CD4-positive, alpha-beta T cell treated with Interferon gamma for 1 hour (primary cell): ENCODE measurements at regions not wholly inside any gene's neighbourhood (a gene's known extent, or its start where the extent isn't known, plus 50 kb on each side); places are given as distances from the start of the nearest gene placed in this dataset.
A peak's percentile ranks its signal among the peaks of the same experiment; 100 is the strongest.

Source experiments
- DNase-seq: peaks from one replicate; pipeline ENCODE4 v3.0.0-alpha.2; 2020

DNA sequence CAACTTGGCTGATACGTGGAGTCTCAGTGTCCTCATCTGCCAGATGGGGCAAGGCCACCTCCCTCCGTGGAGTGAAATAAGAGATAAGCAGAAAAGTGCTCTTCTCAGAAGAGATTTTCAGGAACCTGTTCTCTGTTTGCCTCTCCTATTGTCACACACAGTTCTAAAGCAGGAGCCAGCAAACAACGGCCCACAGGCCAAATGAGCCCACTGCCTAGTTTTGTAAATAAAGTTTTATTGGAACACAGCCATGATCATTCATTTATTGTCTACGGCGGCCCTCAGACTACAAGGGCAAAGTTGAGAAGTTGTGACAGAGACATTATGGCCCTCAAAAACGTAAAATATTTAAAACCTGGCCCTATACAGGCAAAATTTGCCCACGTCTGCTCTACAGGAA lies 256.8 kb upstream of the IGF1R start:
- DNase-seq, result no peak

DNA sequence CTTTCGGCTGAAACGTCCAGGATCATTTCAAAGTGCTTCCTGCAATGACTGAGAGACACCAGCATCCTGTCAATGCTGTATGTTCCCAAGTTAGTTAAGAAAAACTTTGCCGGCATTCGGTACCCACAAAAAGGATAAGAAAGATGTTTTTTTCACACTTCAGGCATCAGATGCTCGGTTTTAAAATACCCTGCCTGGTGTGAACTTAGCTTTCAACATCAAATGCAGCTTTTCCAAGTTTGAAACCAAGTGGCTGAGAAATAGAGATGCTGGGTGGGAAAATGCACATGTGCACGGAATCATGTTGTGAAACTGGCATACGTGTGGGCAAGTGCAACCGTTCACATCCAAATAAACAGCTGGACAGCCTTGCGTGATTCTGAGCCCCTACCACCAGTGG lies 254.9 kb upstream of the IGF1R start:
- DNase-seq, result no peak

DNA sequence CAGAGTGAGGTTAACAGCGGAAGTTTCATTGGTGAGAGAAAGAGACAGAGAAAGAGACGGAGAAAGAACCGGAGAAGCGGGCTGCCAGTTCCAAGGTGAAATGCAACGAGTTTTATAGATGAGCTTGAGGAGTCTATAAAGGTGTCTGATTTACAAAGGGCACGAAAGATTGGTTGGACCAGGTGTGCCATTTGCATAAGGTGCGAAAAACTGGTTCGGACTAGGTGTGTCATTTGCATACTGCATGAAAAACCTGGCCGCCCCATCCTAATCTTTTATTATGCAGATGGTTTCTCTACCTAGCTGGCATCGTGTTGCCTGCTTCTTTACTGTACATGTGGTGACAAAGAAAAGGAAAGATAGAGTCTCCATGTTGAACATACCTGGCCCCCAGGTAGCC lies 253.8 kb upstream of the IGF1R start:
- DNase-seq, result no peak

DNA sequence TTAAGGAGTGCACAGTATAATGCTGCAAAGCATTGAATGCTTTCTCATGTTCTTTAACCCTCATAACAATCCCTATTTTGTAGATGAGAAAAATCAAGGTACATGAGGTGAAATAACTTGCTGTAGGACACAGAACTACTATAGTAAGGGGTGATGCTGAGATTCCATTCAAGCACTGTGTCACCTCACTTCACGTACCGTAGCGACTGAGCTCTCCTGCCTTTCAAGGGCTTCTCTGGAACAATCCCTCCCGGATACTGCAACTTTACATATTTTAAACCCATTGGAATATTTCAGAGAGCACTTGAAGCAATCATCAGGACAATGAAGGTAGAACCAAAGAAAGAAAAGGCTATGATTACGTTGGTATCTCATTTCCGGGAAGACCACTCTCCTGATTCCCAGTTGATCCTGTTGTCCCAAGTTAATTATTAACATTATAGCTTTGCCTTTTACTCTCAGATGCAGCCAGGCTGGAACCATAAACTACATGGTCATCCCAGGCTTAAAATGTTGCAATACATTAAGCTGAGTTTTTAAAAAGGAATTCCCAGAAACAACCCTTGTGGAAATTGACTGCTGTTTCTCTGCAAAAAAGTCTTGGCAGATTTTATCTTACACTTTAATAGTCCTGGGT lies 252.2 kb upstream of the IGF1R start:
- DNase-seq, result no peak

DNA sequence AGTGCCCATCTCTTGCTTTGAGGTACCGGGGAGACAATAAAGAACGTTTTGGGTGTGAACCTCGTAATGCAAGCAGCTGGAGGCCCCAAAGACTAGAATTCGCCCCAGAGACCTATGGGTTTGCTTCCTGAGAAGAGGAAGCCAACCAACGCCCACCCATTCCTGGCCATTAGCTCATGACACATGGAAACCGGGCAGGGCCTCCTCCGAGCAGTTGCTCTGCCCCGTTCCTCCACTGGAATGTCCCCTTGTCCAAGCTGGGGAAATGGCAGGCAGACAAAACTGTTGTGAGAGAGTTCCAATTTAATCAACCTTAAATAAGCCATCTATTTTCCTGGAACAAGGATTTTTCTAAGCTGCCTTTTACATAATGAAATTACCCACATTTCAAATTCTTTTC lies 250.9 kb upstream of the IGF1R start:
- DNase-seq, result no peak

DNA sequence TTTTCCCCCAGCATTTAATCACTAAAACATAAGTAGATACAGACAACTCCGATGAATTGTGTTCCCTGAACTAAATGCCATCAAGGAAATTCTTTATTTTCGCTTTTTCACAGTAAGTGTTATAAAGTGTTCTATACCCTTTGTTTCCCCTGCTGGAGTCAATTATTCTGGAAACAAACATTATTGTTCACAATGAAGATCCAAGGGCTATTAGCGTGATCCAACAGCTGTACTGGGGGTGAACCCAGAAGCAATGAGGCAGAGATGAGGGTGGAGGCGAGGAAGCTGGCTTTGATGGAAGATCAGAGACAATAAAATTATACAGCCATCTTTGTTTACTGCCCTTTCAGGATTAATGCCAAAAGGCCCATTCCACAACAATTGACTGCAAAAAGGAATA lies 250.3 kb upstream of the IGF1R start:
- DNase-seq, result no peak

DNA sequence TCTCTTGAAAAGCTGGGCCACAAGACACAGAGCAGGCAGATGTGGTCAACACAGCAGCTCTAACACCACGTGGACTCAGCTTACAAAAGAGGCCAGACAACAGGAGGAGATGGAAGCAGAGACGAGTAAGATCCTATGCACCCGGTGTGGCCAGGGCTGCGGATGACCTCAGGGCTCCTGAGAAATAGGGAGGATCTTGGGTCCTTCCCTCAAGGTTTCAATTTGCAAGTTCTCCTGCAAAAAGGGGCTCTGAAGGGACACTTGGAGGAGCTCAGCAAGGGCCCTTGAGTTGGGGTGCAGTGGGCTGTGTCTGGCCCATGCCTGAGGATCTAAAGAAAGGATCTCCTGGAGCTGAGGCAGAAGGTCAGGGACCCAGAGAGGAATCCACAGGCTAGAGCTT lies 249.5 kb upstream of the IGF1R start:
- DNase-seq, result no peak

DNA sequence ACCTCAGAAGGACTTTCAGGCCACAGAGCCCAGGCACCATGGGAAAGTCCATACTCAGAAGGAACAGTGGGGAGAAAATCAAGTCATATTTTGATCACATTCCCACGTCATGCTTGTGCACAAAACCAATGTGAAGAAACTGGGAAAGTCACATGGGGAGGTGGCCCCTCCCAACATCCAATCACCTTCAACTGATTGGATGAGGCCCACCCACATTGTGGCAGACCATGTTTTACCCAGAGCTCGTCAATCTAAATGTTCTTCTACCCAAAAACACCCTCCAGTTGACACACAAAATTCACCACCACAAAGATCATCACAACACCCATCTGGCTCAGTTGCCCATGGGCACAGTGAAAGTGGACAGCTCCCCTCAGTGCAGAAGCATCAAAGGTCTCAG lies 248.2 kb upstream of the IGF1R start:
- DNase-seq, result no peak

DNA sequence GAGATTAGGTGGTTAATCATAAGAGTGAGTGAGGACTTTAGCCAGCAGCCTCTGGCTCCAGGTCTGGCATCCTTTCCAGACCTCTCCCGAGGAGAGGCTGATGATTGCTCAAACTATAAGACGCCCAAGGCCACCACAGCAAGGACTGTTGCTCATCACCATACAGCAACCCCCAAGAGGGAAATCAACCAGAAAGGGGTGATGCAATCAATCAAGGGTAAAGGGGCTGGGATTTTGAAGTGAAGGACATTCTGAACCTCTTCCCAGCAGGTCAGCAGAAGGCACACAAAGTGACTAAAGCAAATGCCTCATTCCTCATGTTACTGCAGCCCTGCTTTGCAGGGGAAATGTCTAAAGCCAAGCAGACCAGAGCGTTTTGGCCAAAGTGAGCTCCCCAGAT lies 247.3 kb upstream of the IGF1R start:
- no peak for DNase-seq

DNA sequence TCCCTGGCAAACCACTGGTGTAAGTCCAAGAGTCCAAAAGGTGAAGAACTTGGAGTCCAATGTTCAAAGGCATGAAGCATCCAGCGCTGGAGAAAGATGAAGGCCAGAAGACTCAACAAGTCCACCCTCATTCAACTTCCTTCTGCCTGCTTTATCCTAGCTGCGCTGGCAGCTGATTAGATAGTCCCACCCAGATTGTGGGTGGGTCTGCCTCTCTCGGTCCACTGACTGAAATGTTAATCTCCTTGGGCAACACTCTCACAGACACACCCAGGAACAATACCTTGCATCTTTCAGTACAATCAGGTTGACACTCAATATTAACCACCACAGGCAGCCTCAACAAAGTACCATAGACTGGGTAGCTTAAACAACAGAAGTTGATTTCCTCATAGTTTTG lies 245.9 kb upstream of the IGF1R start:
- DNase-seq, result no peak

DNA sequence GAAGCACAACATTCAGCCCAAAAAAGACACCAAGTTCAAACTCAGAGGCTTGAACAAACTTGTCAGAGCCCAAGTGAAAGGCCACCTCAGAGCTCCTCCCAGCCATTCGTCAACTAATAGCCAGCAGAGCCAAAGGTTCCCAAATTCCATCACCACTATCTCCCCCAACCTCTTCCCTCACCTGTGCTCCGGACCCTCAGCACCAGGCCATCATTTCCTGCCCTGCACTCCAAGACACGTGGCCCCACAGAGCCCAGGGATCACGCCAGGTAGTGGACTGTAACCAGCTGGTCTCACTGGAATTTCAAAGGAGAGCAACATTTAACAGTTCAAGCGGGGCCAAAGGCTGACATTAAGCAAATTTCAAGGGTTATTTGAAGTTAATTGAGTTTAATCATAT lies 245.2 kb upstream of the IGF1R start:
- no peak for DNase-seq

DNA sequence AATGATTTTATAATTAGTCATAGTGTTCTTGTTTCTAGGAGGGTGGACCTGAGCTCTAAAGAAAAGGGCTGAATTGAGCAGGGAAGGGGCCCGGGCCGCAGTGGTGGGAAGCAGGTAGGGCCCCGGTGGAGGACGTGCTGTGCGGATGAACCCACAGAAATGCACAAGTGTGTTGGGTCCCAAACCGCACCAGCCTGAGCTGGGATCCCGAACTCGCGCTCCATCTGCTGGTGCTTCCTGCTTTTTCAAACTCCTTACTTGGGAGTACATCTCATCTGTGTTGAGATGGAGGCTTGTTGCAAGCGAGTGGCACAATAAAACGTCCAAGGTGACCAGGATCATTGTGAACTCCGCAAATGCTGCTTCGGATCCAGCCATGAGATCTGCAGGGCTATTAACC lies 244.8 kb upstream of the IGF1R start:
- DNase-seq, result no peak

DNA sequence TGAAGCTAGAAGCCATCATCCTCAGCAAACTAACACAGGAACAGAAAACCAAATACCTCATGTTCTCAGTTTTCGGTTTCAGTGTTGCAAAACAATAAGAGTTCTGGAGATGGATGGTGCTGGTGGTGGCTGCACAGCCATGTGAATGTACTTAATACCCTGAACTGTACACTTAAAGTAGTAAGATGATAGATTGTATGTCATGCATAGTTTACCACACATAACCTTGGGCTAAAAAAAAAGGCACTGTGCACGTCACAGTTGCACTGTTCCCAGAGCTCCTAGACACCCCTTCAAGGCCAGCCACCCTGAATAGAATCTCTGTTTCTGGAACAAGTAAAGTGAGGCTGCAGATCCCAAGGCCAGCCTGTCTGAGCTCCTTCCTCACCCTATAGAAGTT lies 243.3 kb upstream of the IGF1R start:
- DNase-seq, result no peak

DNA sequence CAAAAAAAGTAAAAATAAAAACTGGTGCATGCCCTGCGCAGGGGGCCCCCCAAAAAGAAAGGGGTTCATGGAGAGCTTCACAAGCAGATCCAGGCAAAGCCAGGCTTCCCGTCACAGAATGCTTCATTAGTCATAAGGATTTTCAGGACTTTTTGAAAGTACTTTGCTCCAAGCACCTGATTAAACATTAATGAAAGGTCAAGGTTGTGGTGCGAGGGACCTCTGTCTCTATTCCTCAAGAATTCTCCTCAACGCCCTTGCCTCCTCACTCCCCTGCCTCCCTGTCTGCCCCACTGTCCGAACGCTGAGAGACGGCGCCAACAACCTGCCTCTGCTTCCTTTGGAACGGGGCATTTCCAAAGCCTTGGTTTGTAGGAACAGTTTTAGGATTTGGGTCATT lies 240.1 kb upstream of the IGF1R start:
- no peak for DNase-seq

DNA sequence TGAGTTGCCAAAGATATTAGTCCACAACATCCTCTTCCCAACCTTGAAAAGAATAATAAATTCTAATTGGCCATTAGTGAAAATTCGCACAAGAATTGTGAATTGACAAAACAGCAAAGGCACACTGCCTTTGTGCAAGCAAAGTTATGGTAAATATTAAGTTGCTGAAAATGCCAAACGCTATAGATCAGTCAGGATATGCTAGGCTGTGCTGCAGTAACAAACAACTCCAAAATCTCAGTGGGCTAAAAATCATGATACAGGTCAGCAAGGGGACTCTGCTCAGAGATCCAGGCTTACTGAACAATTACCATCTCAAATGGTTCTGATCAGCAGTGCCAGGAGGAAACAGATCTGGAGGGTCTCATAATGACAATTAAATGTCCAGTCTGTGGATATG lies 238.0 kb upstream of the IGF1R start:
- DNase-seq, result no peak

DNA sequence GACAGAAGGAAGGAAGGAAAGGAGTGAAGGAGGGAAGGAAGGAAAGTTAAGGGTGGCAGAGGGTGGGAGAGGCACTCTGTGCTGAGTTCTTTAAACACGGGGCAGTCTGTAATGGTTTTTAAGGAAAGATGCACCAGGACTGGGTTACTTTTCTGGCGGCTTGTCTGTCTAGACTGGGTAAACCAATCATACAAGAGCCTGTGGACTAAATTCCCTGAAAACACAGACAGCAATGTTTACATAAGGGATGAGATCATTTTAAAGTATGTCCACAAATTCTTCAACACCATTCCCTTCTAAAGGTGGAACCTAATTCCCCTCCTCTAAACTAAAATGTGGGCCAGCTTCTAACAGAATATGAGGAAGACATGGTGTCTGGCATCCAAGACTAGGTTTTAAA lies 235.5 kb upstream of the IGF1R start:
- no peak for DNase-seq

DNA sequence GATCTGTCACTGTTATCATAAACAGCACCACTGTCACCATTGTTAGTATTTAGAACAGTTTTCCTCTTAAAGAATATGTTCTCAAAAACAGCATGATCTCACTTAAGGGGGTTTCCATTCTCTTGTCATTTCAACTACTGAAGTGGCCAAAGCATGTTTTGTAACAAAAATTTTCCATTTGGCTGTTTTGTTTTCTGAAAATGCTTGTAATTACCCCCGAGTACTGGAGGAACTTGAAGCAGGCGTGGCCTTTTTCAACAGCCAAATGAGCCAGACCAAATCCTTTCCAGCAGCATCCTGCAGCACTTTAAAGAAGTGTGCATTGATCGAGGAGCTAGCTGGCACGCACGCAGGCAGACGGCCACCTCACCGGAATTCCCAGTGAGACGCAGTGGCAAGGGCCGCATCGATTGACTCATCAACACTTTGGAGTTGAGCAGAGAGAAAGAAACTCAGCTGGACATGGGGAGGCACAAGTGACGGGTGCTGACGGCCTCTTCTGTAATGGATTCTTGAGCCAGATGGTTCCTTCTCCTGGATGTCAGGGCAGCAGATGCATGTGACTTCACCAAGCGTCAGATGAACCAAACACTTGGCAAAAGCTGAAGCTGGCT lies 234.3 kb upstream of the IGF1R start:
- DNase-seq, result no peak

DNA sequence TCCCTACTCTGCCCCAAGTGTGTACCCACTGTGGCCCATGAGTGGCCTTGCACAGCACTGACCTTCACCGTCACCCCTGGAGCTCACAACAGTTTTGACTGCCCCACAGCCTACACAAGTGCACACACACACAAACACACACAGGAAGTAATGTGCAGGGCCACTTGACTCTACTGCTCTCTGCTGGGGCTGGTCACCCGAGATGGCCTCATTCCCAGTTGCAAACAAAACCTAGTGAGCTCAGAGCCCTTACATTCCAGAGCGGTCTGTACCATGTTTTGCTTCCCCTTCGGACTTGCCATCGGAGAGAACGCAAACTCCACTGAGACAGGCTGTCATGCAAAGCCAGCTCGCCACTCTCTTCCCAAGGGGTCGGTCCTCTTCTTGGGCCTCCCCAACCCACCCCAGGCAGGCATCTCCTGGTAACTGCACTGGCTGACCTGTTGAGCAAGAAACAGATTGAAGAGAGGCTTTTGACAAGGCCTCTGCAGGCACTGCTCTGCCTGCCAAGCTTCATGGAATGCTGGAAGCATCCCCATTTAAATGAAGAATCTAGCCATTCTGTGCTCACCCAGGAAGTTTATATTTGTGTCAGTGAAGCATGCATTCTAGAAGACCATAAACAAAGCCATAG lies 232.0 kb upstream of the IGF1R start:
- DNase-seq, result no peak

DNA sequence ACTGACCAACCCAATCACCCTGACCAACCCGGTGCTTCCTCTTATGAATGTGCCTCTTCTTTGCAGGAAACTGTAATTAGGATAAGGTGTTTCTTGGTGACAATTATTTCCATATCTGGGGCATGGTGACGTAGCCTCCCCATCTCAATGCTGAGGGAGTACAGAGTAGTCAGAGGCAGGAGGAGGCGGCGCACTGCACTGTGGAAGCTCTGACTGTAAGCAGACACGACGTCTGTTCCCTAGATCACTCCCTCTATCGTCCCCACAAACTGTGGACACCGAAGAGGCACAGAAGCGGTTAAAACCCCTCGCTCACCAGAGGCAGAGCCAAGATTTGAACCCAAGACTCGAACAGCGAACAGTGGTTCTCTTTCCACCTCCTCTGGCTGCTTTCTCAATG lies 231.0 kb upstream of the IGF1R start:
- DNase-seq, result no peak

DNA sequence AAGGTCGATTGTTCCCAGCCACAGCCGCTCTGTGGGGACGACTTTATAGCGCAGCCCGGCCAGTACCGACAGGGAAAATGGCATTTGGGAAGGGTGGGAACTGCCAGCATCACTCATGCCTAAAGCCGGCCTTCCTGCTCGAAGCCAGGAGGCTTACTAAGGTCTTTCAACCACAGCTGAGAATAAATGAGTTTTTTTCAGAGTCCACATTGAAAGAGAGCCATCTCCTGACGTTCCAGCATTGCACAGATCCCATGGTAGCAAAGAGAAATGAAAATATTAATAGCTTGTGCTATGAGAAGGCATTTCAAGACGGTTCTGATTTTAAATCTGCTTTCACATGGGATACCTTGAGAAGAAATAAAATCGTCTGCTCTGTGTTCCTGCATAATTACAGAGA lies 230.2 kb upstream of the IGF1R start:
- no peak for DNase-seq

DNA sequence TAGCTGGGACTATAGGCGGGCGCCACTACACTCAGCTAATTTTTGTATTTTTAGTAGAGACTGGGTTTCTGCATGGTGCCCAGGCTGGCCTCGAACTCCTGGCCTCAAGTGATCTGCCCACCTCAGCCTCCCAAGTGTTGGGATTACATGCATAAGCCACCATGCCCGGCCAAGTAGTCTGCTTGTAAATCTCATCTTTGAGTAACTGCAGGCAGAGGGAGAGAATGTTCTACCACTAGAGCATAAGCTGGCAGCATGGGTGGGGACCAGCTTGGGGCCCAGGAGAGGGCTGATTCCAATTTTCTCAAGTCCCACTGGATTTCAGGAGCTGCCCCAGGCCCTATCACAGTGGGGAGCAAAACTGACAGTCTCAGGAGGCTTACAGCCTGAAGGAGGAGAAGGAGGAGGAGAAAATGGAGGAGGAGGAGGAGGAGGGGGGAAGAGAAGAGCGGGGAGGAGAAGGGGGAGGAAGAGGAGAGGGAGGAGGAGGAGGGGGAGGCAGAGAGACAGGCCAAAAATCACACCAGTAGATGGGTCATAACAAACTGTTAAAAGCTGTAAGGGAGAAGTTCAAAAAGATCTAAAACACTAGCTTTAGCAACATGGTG lies 229.1 kb upstream of the IGF1R start:
- DNase-seq, result no peak

DNA sequence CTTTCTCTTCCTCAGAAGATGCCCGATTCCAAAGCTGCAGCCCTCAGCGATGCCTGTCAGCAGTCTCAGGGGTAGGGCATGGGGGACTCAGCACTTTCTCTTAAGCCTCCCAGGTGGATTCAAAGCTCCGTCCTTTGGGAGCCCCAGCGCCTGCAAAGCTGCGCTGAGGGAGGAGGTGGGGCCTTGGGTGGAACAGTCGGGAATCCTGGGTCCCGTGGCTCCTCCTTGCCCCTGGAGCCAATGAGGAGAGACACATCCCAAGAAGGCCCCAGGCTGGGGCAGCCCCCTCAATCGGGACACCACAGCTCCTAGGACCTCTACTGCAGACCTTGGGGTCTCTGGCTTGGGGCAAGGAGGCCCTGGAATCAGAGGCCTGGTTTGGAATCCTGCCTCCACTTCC lies 227.5 kb upstream of the IGF1R start:
- no peak for DNase-seq

DNA sequence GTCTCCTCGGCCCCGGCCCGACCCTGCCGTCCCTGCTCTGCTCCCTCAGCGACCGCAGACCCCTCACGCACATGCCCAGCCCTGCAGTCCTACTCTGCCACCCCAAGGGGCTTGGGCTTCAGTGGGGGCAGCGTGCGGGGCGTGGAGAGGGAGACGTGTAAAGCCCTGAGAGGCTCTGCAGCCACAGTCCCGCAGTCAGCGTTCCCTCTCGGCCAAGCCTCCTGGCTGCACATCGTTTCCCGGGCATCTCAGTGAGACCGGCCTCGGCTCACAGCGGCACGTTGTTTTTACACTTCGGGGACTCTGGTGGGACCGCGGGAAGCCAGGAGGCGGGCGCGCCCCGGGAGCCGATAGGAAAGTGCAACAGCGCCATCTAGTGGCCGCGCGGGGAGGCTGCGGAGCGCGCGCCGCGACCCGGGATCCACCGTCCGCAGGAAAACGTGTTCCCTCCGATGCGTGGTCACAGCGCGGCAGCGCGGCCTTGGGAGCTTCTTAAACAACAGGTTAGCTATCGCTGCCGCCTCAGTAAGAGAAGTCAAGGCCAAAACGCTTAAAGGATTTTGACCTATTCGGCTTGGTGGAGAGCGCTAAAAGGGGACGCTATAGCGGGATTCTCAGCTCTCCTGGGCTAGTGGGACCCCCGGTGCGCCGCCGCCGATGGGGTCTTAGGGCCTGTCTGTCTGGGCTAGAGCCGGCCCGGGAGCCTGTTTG lies 226.8 kb upstream of the IGF1R start:
- peak; percentile 28 for DNase-seq

DNA sequence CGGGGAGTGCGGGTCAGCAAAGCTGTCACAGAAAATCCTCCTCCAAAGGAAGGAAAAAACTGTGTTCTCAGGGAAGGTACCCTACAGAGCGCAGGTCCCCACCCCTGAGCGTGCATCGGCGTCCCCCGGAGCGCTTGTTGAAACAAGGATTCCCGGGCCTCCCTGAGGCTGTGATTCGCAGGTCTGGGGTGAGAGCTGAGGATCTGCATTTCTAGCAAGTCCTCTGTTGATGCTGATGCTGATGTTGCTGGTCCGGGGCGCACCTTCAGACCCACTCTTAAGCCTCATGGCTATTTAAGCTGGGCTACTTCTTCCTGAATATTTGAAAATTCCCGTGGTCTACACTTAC lies 226.2 kb upstream of the IGF1R start:
- DNase-seq, result no peak
